SK-N-SH treated with all-trans-retinoic acid at 6 μM for 48 hours (cell line): ENCODE measurements at regions not wholly inside any gene's neighbourhood (a gene's known extent, or its start where the extent isn't known, plus 50 kb on each side); places are given as distances from the start of the nearest gene placed in this dataset.

Source experiments
- ATAC-seq: fragments of 200-7000 bp; cut with Tn5 transposase; 3 replicates; pipeline ENCODE4 v1.9.1; 2020; ENCODE audit warnings: mild to moderate bottlenecking, moderate library complexity
- ARNTL ChIP-seq: fragments of 450-650 bp; formaldehyde crosslinking; IDR thresholded peaks from 2 replicates; pipeline ENCODE4 v1.5.0; 2020; ENCODE audit warnings: low read depth, mild to moderate bottlenecking, moderate library complexity, borderline replicate concordance
- BACH2 ChIP-seq: fragments of 250-450 bp; sonication (Bioruptor Pico); IDR thresholded peaks from 2 replicates; pipeline ENCODE4 v1.9.0; 2021; ENCODE audit warnings: mild to moderate bottlenecking, borderline replicate concordance
- CSDC2 ChIP-seq: fragments of 250-450 bp; sonication (Bioruptor Pico); IDR thresholded peaks from 2 replicates; pipeline ENCODE4 v1.5.0; 2020; ENCODE audit warnings: mild to moderate bottlenecking, moderate library complexity
- GLIS3 ChIP-seq: fragments of 250-450 bp; sonication (Bioruptor Pico); IDR thresholded peaks from 2 replicates; pipeline ENCODE4 v1.5.0; 2020; ENCODE audit warnings: mild to moderate bottlenecking, moderate library complexity
- ISL1 ChIP-seq: fragments of 250-450 bp; sonication (Bioruptor Pico); IDR thresholded peaks from 2 replicates; pipeline ENCODE4 v2.1.2; 2022; ENCODE audit warnings: mild to moderate bottlenecking, moderate library complexity
- PPARA ChIP-seq: fragments of 250-450 bp; sonication (Bioruptor Pico); IDR thresholded peaks from 2 replicates; pipeline ENCODE4 v1.5.0; 2020; ENCODE audit warnings: mild to moderate bottlenecking, borderline replicate concordance
- RARB ChIP-seq: fragments of 250-450 bp; sonication (Bioruptor Pico); IDR thresholded peaks from 2 replicates; pipeline ENCODE4 v1.8.0; 2021; ENCODE audit warnings: mild to moderate bottlenecking, moderate library complexity
- SNAI2 ChIP-seq: fragments of 250-450 bp; sonication (Bioruptor Pico); IDR thresholded peaks from 2 replicates; pipeline ENCODE4 v1.5.0; 2020; ENCODE audit warnings: mild to moderate bottlenecking, moderate library complexity
- TCF4 ChIP-seq: fragments of 250-450 bp; sonication (Bioruptor Pico); IDR thresholded peaks from 2 replicates; pipeline ENCODE4 v1.8.0; 2021; ENCODE audit warnings: mild to moderate bottlenecking, moderate library complexity, borderline replicate concordance
- TOX ChIP-seq: fragments of 250-450 bp; sonication (Bioruptor Pico); IDR thresholded peaks from 2 replicates; pipeline ENCODE4 v1.8.0; 2021; ENCODE audit warnings: mild to moderate bottlenecking, moderate library complexity, borderline replicate concordance
- ZFP3 ChIP-seq: fragments of 250-450 bp; sonication (Bioruptor Pico); IDR thresholded peaks from 2 replicates; pipeline ENCODE4 v1.5.0; 2020; ENCODE audit warnings: mild to moderate bottlenecking, moderate library complexity
- ZFP30 ChIP-seq: fragments of 450-650 bp; formaldehyde crosslinking; IDR thresholded peaks from 2 replicates; pipeline ENCODE4 v1.5.0; 2022; ENCODE audit warnings: mild to moderate bottlenecking, moderate library complexity
- ZNF70 ChIP-seq: fragments of 450-650 bp; formaldehyde crosslinking; IDR thresholded peaks from 2 replicates; pipeline ENCODE4 v1.5.0; 2020; ENCODE audit warnings: mild to moderate bottlenecking, moderate library complexity
- ZNF8 ChIP-seq: fragments of 450-650 bp; formaldehyde crosslinking; IDR thresholded peaks from 2 replicates; pipeline ENCODE4 v1.5.0; 2020; ENCODE audit warnings: mild to moderate bottlenecking, moderate library complexity
- TF ChIP-seq, protein P1 (sequence below): fragments of 250-450 bp; sonication (Bioruptor Pico); IDR thresholded peaks from 2 replicates; pipeline ENCODE4 v1.8.0; 2021; ENCODE audit warnings: low read depth, mild to moderate bottlenecking, moderate library complexity, borderline replicate concordance
- TF ChIP-seq, protein P2 (sequence below): fragments of 250-450 bp; sonication (Bioruptor Pico); IDR thresholded peaks from 2 replicates; pipeline ENCODE4 v1.5.0; 2020; ENCODE audit warnings: mild to moderate bottlenecking, moderate library complexity
- TF ChIP-seq, protein P3 (sequence below): fragments of 250-450 bp; sonication (Bioruptor Pico); IDR thresholded peaks from 2 replicates; pipeline ENCODE4 v1.5.1; 2021; ENCODE audit warnings: mild to moderate bottlenecking, moderate library complexity
- TF ChIP-seq, protein P4 (sequence below): fragments of 250-450 bp; sonication (Bioruptor Pico); IDR thresholded peaks from 2 replicates; pipeline ENCODE4 v1.8.0; 2020; ENCODE audit warnings: mild to moderate bottlenecking, moderate library complexity, borderline replicate concordance
- TF ChIP-seq, protein P5 (sequence below): fragments of 250-450 bp; sonication (Bioruptor Pico); IDR thresholded peaks from 2 replicates; pipeline ENCODE4 v1.5.1; 2020; ENCODE audit warnings: low read depth, mild to moderate bottlenecking, moderate library complexity

DNA sequence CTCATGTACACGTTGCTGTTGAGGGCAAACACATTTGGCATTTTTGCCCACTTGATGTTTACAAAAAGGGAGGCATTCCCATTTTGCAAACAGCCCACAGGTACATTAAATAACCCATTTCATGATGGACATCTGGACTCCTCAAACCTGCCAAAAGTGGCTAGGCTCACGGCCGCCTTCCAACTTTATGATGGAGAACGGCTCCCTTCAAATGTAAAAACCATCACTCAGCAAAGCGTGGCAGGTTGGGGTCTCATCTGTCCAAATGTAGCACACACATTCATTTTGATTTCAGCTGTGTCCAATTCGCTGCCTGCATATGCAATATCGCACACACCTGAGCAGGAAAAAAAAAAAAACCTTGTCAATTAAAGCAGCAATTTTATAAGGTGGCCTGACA lies 417.8 kb downstream of the TMEM114 start:
- no peak for ATAC-seq
- TF ChIP-seq RARB (CRISPR knock-in tag) = no peak
- TF ChIP-seq, protein P1, sequence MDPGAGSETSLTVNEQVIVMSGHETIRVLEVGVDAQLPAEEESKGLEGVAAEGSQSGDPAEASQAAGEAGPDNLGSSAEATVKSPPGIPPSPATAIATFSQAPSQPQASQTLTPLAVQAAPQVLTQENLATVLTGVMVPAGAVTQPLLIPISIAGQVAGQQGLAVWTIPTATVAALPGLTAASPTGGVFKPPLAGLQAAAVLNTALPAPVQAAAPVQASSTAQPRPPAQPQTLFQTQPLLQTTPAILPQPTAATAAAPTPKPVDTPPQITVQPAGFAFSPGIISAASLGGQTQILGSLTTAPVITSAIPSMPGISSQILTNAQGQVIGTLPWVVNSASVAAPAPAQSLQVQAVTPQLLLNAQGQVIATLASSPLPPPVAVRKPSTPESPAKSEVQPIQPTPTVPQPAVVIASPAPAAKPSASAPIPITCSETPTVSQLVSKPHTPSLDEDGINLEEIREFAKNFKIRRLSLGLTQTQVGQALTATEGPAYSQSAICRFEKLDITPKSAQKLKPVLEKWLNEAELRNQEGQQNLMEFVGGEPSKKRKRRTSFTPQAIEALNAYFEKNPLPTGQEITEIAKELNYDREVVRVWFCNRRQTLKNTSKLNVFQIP (CRISPR knock-in tag) = no peak
- no peak for TF ChIP-seq ARNTL (CRISPR knock-in tag)
- TF ChIP-seq TOX (CRISPR knock-in tag) = no peak
- TF ChIP-seq ZNF70 = no peak
- no peak for TF ChIP-seq BACH2 (CRISPR knock-in tag)
- no peak for TF ChIP-seq PPARA (CRISPR knock-in tag)
- no peak for TF ChIP-seq ZNF8
- TF ChIP-seq ZFP3 (CRISPR knock-in tag) = no peak
- TF ChIP-seq, protein P2, sequence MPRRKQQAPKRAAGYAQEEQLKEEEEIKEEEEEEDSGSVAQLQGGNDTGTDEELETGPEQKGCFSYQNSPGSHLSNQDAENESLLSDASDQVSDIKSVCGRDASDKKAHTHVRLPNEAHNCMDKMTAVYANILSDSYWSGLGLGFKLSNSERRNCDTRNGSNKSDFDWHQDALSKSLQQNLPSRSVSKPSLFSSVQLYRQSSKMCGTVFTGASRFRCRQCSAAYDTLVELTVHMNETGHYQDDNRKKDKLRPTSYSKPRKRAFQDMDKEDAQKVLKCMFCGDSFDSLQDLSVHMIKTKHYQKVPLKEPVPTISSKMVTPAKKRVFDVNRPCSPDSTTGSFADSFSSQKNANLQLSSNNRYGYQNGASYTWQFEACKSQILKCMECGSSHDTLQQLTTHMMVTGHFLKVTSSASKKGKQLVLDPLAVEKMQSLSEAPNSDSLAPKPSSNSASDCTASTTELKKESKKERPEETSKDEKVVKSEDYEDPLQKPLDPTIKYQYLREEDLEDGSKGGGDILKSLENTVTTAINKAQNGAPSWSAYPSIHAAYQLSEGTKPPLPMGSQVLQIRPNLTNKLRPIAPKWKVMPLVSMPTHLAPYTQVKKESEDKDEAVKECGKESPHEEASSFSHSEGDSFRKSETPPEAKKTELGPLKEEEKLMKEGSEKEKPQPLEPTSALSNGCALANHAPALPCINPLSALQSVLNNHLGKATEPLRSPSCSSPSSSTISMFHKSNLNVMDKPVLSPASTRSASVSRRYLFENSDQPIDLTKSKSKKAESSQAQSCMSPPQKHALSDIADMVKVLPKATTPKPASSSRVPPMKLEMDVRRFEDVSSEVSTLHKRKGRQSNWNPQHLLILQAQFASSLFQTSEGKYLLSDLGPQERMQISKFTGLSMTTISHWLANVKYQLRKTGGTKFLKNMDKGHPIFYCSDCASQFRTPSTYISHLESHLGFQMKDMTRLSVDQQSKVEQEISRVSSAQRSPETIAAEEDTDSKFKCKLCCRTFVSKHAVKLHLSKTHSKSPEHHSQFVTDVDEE (CRISPR knock-in tag) = no peak
- TF ChIP-seq, protein P3, sequence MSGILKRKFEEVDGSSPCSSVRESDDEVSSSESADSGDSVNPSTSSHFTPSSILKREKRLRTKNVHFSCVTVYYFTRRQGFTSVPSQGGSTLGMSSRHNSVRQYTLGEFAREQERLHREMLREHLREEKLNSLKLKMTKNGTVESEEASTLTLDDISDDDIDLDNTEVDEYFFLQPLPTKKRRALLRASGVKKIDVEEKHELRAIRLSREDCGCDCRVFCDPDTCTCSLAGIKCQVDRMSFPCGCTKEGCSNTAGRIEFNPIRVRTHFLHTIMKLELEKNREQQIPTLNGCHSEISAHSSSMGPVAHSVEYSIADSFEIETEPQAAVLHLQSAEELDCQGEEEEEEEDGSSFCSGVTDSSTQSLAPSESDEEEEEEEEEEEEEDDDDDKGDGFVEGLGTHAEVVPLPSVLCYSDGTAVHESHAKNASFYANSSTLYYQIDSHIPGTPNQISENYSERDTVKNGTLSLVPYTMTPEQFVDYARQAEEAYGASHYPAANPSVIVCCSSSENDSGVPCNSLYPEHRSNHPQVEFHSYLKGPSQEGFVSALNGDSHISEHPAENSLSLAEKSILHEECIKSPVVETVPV (CRISPR knock-in tag) = no peak
- no peak for TF ChIP-seq ISL1 (CRISPR knock-in tag)
- TF ChIP-seq, all 23 proteins: peak for 0

DNA sequence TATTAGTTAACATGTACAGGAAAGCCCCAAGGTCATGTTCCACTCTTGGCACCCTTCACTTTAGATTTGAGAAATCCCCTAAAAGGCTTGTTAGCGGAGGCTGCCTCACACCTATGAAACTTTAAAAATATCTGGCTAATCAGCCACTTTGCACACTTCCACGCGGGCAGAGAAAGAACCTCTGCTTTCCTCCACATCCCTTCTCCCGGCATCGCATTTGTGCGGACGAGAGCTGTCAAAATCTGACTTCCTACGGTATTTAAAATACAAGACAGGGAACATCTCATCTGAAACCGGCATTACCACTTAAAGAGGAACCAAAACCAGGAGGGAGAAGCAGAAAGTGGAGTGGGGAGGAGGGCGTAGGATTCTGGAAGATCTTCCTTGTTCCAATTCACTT lies 422.3 kb downstream of the TMEM114 start:
- TF ChIP-seq, protein P4, sequence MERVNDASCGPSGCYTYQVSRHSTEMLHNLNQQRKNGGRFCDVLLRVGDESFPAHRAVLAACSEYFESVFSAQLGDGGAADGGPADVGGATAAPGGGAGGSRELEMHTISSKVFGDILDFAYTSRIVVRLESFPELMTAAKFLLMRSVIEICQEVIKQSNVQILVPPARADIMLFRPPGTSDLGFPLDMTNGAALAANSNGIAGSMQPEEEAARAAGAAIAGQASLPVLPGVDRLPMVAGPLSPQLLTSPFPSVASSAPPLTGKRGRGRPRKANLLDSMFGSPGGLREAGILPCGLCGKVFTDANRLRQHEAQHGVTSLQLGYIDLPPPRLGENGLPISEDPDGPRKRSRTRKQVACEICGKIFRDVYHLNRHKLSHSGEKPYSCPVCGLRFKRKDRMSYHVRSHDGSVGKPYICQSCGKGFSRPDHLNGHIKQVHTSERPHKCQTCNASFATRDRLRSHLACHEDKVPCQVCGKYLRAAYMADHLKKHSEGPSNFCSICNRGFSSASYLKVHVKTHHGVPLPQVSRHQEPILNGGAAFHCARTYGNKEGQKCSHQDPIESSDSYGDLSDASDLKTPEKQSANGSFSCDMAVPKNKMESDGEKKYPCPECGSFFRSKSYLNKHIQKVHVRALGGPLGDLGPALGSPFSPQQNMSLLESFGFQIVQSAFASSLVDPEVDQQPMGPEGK (CRISPR knock-in tag) = no peak
- TF ChIP-seq BACH2 (CRISPR knock-in tag) (no peak), TCF4 (CRISPR knock-in tag) (no peak), TOX (CRISPR knock-in tag) (no peak), ZNF70 (no peak), ZFP30 (CRISPR knock-in tag) (no peak), GLIS3 (CRISPR knock-in tag) (no peak), SNAI2 (CRISPR knock-in tag) (no peak), RARB (CRISPR knock-in tag) (no peak), ZFP3 (CRISPR knock-in tag) (no peak), ARNTL (CRISPR knock-in tag) (no peak), CSDC2 (no peak), ZNF8 (no peak), PPARA (CRISPR knock-in tag) (no peak), ISL1 (CRISPR knock-in tag) (no peak)
- TF ChIP-seq, protein P5, sequence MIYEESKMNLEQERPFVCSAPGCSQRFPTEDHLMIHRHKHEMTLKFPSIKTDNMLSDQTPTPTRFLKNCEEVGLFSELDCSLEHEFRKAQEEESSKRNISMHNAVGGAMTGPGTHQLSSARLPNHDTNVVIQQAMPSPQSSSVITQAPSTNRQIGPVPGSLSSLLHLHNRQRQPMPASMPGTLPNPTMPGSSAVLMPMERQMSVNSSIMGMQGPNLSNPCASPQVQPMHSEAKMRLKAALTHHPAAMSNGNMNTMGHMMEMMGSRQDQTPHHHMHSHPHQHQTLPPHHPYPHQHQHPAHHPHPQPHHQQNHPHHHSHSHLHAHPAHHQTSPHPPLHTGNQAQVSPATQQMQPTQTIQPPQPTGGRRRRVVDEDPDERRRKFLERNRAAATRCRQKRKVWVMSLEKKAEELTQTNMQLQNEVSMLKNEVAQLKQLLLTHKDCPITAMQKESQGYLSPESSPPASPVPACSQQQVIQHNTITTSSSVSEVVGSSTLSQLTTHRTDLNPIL (CRISPR knock-in tag) = no peak
- TF ChIP-seq, protein P2 (CRISPR knock-in tag) = no peak
- TF ChIP-seq, protein P3 (CRISPR knock-in tag) = no peak

More for the DNA sequence above, 422.3 kb downstream of the TMEM114 start:
- ATAC-seq = no peak
